Nephron progenitor cell (in vitro differentiated cells): ENCODE measurements at regions not wholly inside any gene's neighbourhood (a gene's known extent, or its start where the extent isn't known, plus 50 kb on each side); places are given as distances from the start of the nearest gene placed in this dataset.

Source experiments
- DNase-seq: peaks from one replicate; pipeline ENCODE4 v3.0.0; 2021
- H3K27ac Mint-ChIP-seq: 2 replicates; pipeline ENCODE4 v1.8.0; 2021; ENCODE audit warnings: mild to moderate bottlenecking, moderate library complexity, mixed read lengths
- H3K27me3 Mint-ChIP-seq: 2 replicates; pipeline ENCODE4 v1.8.0; 2021; ENCODE audit warnings: mild to moderate bottlenecking, low read depth, mixed read lengths; ENCODE audit not compliant: poor library complexity
- H3K36me3 Mint-ChIP-seq: 2 replicates; pipeline ENCODE4 v1.8.0; 2021; ENCODE audit warnings: low read depth, mixed read lengths
- H3K4me1 Mint-ChIP-seq: 2 replicates; pipeline ENCODE4 v1.8.0; 2021; ENCODE audit warnings: mixed read lengths
- H3K4me3 Mint-ChIP-seq: 2 replicates; pipeline ENCODE4 v1.8.0; 2021; ENCODE audit warnings: mild to moderate bottlenecking, moderate library complexity, mixed read lengths
- H3K9me3 Mint-ChIP-seq: 2 replicates; pipeline ENCODE4 v1.8.0; 2021; ENCODE audit warnings: mild to moderate bottlenecking, moderate library complexity, mixed read lengths
- CTCF ChIP-seq: fragments of 200-600 bp; sonication (generic); IDR thresholded peaks from 2 replicates; pipeline ENCODE4 v1.5.0; 2021; ENCODE audit warnings: antibody characterized with exemption

- DNase-seq, result no peak
- Mint-ChIP-seq H3K36me3 (peaks cover 9% of the 10 kb centered on the region), H3K9me3 (peaks cover 41% of the 10 kb centered on the region), H3K27ac (no peak overlapping the region), H3K4me1 (peaks cover 9% of the 10 kb centered on the region), H3K4me3 (no peak overlapping the region), H3K27me3 (no peaks in the 10 kb centered on the region)
- TF ChIP-seq CTCF, result no peak
Measured at GRCh38 chr5:82931110-82931509, 146.1 kb downstream of the TMEM167A start.

GRCh38 chr5:82925061-82925411, 152.2 kb downstream of the TMEM167A start:
- H3K9me3 Mint-ChIP-seq, result no peaks in the 10 kb centered on the region
- DNase-seq, result no peak
- peak overlapping the region; percentile 91 for H3K27ac Mint-ChIP-seq
- peak overlapping the region; percentile 19 for H3K4me3 Mint-ChIP-seq
- peaks cover 34% of the 10 kb centered on the region for H3K4me1 Mint-ChIP-seq
- TF ChIP-seq CTCF, result no peak
- H3K27me3 Mint-ChIP-seq, result no peaks in the 10 kb centered on the region
- H3K36me3 Mint-ChIP-seq, result no peaks in the 10 kb centered on the region

- Mint-ChIP-seq H3K9me3 (no peaks in the 10 kb centered on the region), H3K27ac (peak overlapping the region; percentile 91), H3K4me3 (peak overlapping the region; percentile 19), H3K27me3 (no peaks in the 10 kb centered on the region), H3K4me1 (peaks cover 34% of the 10 kb centered on the region), H3K36me3 (no peaks in the 10 kb centered on the region)
- TF ChIP-seq CTCF, result no peak
- no peak for DNase-seq
Measured at GRCh38 chr5:82924226-82925060, 152.8 kb downstream of the TMEM167A start.

GRCh38 chr5:82922086-82922734, 155.0 kb downstream of the TMEM167A start:
- Mint-ChIP-seq H3K9me3 (peaks cover 1% of the 10 kb centered on the region), H3K36me3 (no peaks in the 10 kb centered on the region), H3K27me3 (no peaks in the 10 kb centered on the region), H3K4me3 (no peak overlapping the region), H3K4me1 (peaks cover 40% of the 10 kb centered on the region), H3K27ac (no peak overlapping the region)
- DNase-seq, result no peak
- TF ChIP-seq CTCF, result no peak

GRCh38 chr5:82918311-82919031, 158.7 kb downstream of the TMEM167A start:
- Mint-ChIP-seq H3K36me3 (peaks cover 11% of the 10 kb centered on the region), H3K4me1 (peaks cover 15% of the 10 kb centered on the region), H3K9me3 (peaks cover 25% of the 10 kb centered on the region), H3K4me3 (no peak overlapping the region), H3K27me3 (no peaks in the 10 kb centered on the region), H3K27ac (no peak overlapping the region)
- DNase-seq, result no peak
- TF ChIP-seq CTCF, result no peak
